Esophagus squamous epithelium (tissue), 4 donors: ENCODE measurements at regions not wholly inside any gene's neighbourhood (a gene's known extent, or its start where the extent isn't known, plus 50 kb on each side); places are given as distances from the start of the nearest gene placed in this dataset.

ENCODE experiments used
- CTCF ChIP-seq, 6 experiments: fragments of 450-650 bp in 4 of 6; fragments of 200-600 bp in 2 of 6; sonication (generic) in 2 of 6; IDR thresholded peaks; one replicate each; pipeline ENCODE4 v1.5.1; 2016 to 2019; ENCODE audit warnings: antibody characterized with exemption in 6 of 6, mild to moderate bottlenecking in 4 of 6, moderate library complexity in 4 of 6
- POLR2A ChIP-seq, 4 donors: fragments of 450-650 bp; IDR thresholded peaks; one replicate each; pipeline ENCODE4 v1.6.1; 2017; ENCODE audit warnings: antibody characterized with exemption in 4 of 4, mild to moderate bottlenecking in 4 of 4, moderate library complexity in 3 of 4

- TF ChIP-seq CTCF (IDR thresholded peaks at IDR 0.05) (no peak), POLR2A (IDR thresholded peaks at IDR 0.05) (no peak)
Measured at GRCh38 chr17:37859451-37859850, 64.8 kb upstream of the TBC1D3K start.
